Smooth muscle cell (in vitro differentiated cells): ENCODE measurements at regions not wholly inside any gene's neighbourhood (a gene's known extent, or its start where the extent isn't known, plus 50 kb on each side); places are given as distances from the start of the nearest gene placed in this dataset.
A peak's percentile ranks its signal among the peaks of the same experiment; 100 is the strongest.

Experiments
- DNase-seq: peaks from one replicate; lab custom pipeline; 2025; ENCODE audit not compliant: unreplicated experiment; lab: John Stamatoyannopoulos, UW
- H2AFZ ChIP-seq: fragments of 200-600 bp; sonication (generic); 2 replicates; pipeline ENCODE4 v1.6.0; 2016; ENCODE audit warnings: antibody characterized with exemption, low read depth, mild to moderate bottlenecking
- H3F3A ChIP-seq: fragments of 200-600 bp; sonication (generic); 2 replicates; pipeline ENCODE4 v1.6.0; 2017; ENCODE audit warnings: antibody characterized with exemption, low read depth
- H3K27ac ChIP-seq: fragments of 200-600 bp; sonication (generic); 2 replicates; pipeline ENCODE4 v1.5.1; 2016; ENCODE audit warnings: low read depth, mild to moderate bottlenecking
- H3K27me3 ChIP-seq: fragments of 200-600 bp; sonication (generic); 2 replicates; pipeline ENCODE4 v1.6.1; 2016; ENCODE audit warnings: low read depth, mild to moderate bottlenecking
- H3K36me3 ChIP-seq: fragments of 200-600 bp; sonication (generic); 2 replicates; pipeline ENCODE4 v1.5.1; 2016; ENCODE audit warnings: low read depth
- H3K4me1 ChIP-seq: fragments of 200-600 bp; sonication (generic); 2 replicates; pipeline ENCODE4 v1.5.1; 2016; ENCODE audit warnings: low read depth
- H3K4me2 ChIP-seq: fragments of 200-600 bp; sonication (generic); 2 replicates; pipeline ENCODE4 v1.6.0; 2016; ENCODE audit warnings: mild to moderate bottlenecking
- H3K4me3 ChIP-seq: fragments of 200-600 bp; sonication (generic); 2 replicates; pipeline ENCODE4 v1.5.1; 2016; ENCODE audit warnings: mild to moderate bottlenecking
- H3K79me2 ChIP-seq: fragments of 200-600 bp; sonication (generic); 2 replicates; pipeline ENCODE4 v1.6.0; 2016; ENCODE audit warnings: low read depth, mild to moderate bottlenecking
- H3K9ac ChIP-seq: fragments of 200-600 bp; sonication (generic); 2 replicates; pipeline ENCODE4 v1.6.0; 2016; ENCODE audit warnings: low read depth
- H3K9me3 ChIP-seq: fragments of 200-600 bp; sonication (generic); replicated peaks from 2 replicates; pipeline ENCODE4 v1.5.1; 2016; ENCODE audit warnings: low read depth
- H4K20me1 ChIP-seq: fragments of 200-600 bp; sonication (generic); 2 replicates; pipeline ENCODE4 v1.6.0; 2016; ENCODE audit warnings: low read depth
- CTCF ChIP-seq: fragments of 200-600 bp; sonication (generic); IDR thresholded peaks from 2 replicates; pipeline ENCODE4 v1.5.1; 2017; ENCODE audit warnings: borderline replicate concordance, mild to moderate bottlenecking, antibody characterized with exemption; ENCODE audit not compliant: insufficient read depth, poor library complexity, severe bottlenecking
- WGBS: methylation state at CpG from one replicate; pipeline ENCODE4 v1.1.7; 2016; ENCODE audit warnings: low lambda C conversion rate; 5-methylcytosine and 5-hydroxymethylcytosine counted together

- H3K9ac ChIP-seq = no peak overlapping the region
- no peak overlapping the region for H2AFZ ChIP-seq
- TF ChIP-seq CTCF = no peak
- no peak overlapping the region for H3K4me3 ChIP-seq
- H3K27me3 ChIP-seq = no peaks in the 10 kb centered on the region
- DNase-seq = no peak
- no peak overlapping the region for H3K27ac ChIP-seq
- H3K4me1 ChIP-seq = peaks cover 12% of the 10 kb centered on the region
- no peaks in the 10 kb centered on the region for H3K36me3 ChIP-seq
- H3K79me2 ChIP-seq = no peaks in the 10 kb centered on the region
- no peak overlapping the region for H3K4me2 ChIP-seq
- H3F3A ChIP-seq = no peaks in the 10 kb centered on the region
- H3K9me3 ChIP-seq = no peaks in the 10 kb centered on the region
- H4K20me1 ChIP-seq = no peaks in the 10 kb centered on the region
- 68% methylated on average over 1 of the region's 1 CpG for whole genome bisulfite sequencing
Measured at GRCh38 chr11:15638386-15638787, 523.7 kb downstream of the INSC start.

- Histone ChIP-seq H3K9ac (no peak overlapping the region), H3F3A (no peaks in the 10 kb centered on the region), H2AFZ (peak overlapping the region; percentile 74), H3K4me3 (no peak overlapping the region), H4K20me1 (no peaks in the 10 kb centered on the region), H3K4me1 (peaks cover 12% of the 10 kb centered on the region), H3K79me2 (no peaks in the 10 kb centered on the region), H3K27ac (no peak overlapping the region), H3K36me3 (no peaks in the 10 kb centered on the region), H3K9me3 (no peaks in the 10 kb centered on the region), H3K27me3 (no peaks in the 10 kb centered on the region), H3K4me2 (peak overlapping the region; percentile 52)
- DNase-seq = no peak
- 34% methylated on average over 9 of the region's 9 CpGs for WGBS
- TF ChIP-seq CTCF = no peak
Measured at GRCh38 chr11:15640318-15640717, 525.6 kb downstream of the INSC start.

GRCh38 chr11:15641271-15642045 lies 526.7 kb downstream of the INSC start:
- Histone ChIP-seq H4K20me1 (no peaks in the 10 kb centered on the region), H3F3A (no peaks in the 10 kb centered on the region), H3K4me3 (no peak overlapping the region), H3K79me2 (no peaks in the 10 kb centered on the region), H3K9me3 (no peaks in the 10 kb centered on the region), H3K27ac (no peak overlapping the region), H3K36me3 (no peaks in the 10 kb centered on the region), H2AFZ (peak overlapping the region; percentile 19), H3K4me2 (peak overlapping the region; percentile 52), H3K27me3 (no peaks in the 10 kb centered on the region), H3K4me1 (peaks cover 12% of the 10 kb centered on the region), H3K9ac (no peak overlapping the region)
- DNase-seq = no peak
- no peak for TF ChIP-seq CTCF
- WGBS = 63% methylated on average over 9 of the region's 9 CpGs

GRCh38 chr11:15645201-15645600 lies 530.5 kb downstream of the INSC start:
- Histone ChIP-seq H3K36me3 (no peaks in the 10 kb centered on the region), H3K4me2 (no peak overlapping the region), H3K27me3 (no peaks in the 10 kb centered on the region), H3K9ac (no peak overlapping the region), H4K20me1 (no peaks in the 10 kb centered on the region), H3K4me3 (no peak overlapping the region), H2AFZ (no peak overlapping the region), H3F3A (peaks cover 12% of the 10 kb centered on the region), H3K79me2 (no peaks in the 10 kb centered on the region), H3K27ac (no peak overlapping the region), H3K9me3 (no peaks in the 10 kb centered on the region), H3K4me1 (peaks cover 19% of the 10 kb centered on the region)
- no peak for TF ChIP-seq CTCF
- no peak for DNase-seq
- WGBS = 100% methylated on average over 1 of the region's 1 CpG
